ENCODE measurements at regions not wholly inside any gene's neighbourhood (a gene's known extent, or its start where the extent isn't known, plus 50 kb on each side); places are given as distances from the start of the nearest gene placed in this dataset.
A peak's percentile ranks its signal among the peaks of the same experiment; 100 is the strongest.

DNA sequence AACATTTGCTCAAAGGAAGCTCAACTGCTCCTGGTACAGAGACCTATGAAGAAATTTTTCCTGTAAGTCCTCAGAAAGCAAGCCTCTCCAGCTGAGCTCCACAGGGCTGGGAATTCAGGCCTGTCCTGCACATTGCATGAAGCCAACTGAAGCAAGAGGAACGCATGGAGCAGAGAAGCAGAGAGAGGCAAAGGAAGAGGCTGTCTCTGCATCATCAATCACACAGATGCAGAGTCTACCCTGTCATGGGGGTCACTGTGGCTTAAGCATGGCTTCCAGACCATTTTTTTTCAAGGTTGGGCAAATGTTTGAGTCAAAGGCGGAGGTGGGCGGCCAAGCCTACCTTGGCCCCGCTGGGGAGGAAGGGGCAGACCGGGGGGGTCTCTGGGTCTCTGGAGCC, 110.3 kb upstream of the MSX1 start:
- H3K9me3 ChIP-seq, result peaks cover 4% of the 10 kb centered on the region
- intact Hi-C loops (cut with DNase I), result no loop called here

DNA sequence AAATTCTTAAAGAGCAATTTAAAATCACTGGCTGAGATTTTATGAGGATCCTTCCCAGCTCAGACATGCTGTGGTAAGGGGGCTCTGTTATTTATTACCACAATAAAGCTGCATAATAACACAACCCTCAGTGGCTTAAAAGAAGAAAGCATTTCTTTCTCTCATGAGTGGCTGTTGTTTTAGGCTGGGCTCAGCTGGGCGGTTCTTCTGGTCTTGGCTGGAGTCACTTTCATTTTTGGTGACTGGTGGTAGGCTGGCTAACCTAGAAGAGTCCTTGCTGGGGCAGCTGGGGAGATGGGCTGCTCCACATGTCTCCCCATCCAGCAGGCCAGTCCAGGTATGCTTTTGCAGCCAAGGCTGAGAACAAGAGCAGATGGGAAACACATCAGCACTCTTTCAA, 113.0 kb upstream of the MSX1 start:
- intact Hi-C loops (cut with DNase I), result no loop called here
- TF ChIP-seq POLR2AphosphoS5 (IDR thresholded peaks at IDR 0.05; ENCODE audit: insufficient read depth in 1 of 2, low read depth in 1 of 2) (no peak), POLR2A (IDR thresholded peaks at IDR 0.05) (no peak)

More for the DNA sequence above, 110.3 kb upstream of the MSX1 start:
- peaks cover 14% of the 10 kb centered on the region for H3K4me1 ChIP-seq
- H3K27ac ChIP-seq, result no peak overlapping the region
- H3K36me3 ChIP-seq, result no peaks in the 10 kb centered on the region
- DNase-seq (ENCODE audit: extremely low spot score in 2 of 2), result no peak
- no peaks in the 10 kb centered on the region for H3K27me3 ChIP-seq
- H3K4me3 ChIP-seq, result no peak overlapping the region
- no peak for TF ChIP-seq CTCF (IDR thresholded peaks at IDR 0.05)
- no peak for TF ChIP-seq POLR2A (IDR thresholded peaks at IDR 0.05)
- no peak for TF ChIP-seq POLR2AphosphoS5 (IDR thresholded peaks at IDR 0.05; ENCODE audit: insufficient read depth in 1 of 2, low read depth in 1 of 2)

GRCh38 chr4:4740071-4740470, 119.4 kb upstream of the MSX1 start:
- TF ChIP-seq POLR2AphosphoS5 (IDR thresholded peaks at IDR 0.05; ENCODE audit: insufficient read depth in 1 of 2, low read depth in 1 of 2) (no peak), POLR2A (IDR thresholded peaks at IDR 0.05) (no peak), CTCF (IDR thresholded peaks at IDR 0.05) (no peak)
- intact Hi-C loops (cut with DNase I), result no loop called here
- H3K4me3 ChIP-seq, result no peak overlapping the region
- H3K27me3 ChIP-seq, result no peaks in the 10 kb centered on the region
- H3K4me1 ChIP-seq, result peaks cover 8% of the 10 kb centered on the region
- H3K9me3 ChIP-seq, result no peaks in the 10 kb centered on the region
- no peak overlapping the region for H3K27ac ChIP-seq
- H3K36me3 ChIP-seq, result no peaks in the 10 kb centered on the region
- no peak for DNase-seq (ENCODE audit: extremely low spot score in 2 of 2)

More for the DNA sequence above, 113.0 kb upstream of the MSX1 start:
- Histone ChIP-seq H3K27me3 (no peaks in the 10 kb centered on the region), H3K27ac (no peak overlapping the region), H3K4me3 (no peak overlapping the region), H3K4me1 (no peaks in the 10 kb centered on the region), H3K36me3 (no peaks in the 10 kb centered on the region), H3K9me3 (peaks cover 4% of the 10 kb centered on the region)
- no peak for DNase-seq (ENCODE audit: extremely low spot score in 2 of 2)

GRCh38 chr4:4735870-4736269, 123.6 kb upstream of the MSX1 start:
- DNase-seq (ENCODE audit: extremely low spot score in 2 of 2), result no peak
- intact Hi-C loops (cut with DNase I), result no loop called here
- H3K27me3 ChIP-seq, result no peaks in the 10 kb centered on the region
- H3K4me1 ChIP-seq, result peaks cover 10% of the 10 kb centered on the region
- no peak for TF ChIP-seq POLR2A (IDR thresholded peaks at IDR 0.05)
- peak in 1 of 2 donors; percentile 44 for TF ChIP-seq POLR2AphosphoS5 (IDR thresholded peaks at IDR 0.05; ENCODE audit: insufficient read depth in 1 of 2, low read depth in 1 of 2)
- no peaks in the 10 kb centered on the region for H3K36me3 ChIP-seq
- no peaks in the 10 kb centered on the region for H3K9me3 ChIP-seq
- no peak overlapping the region for H3K27ac ChIP-seq
- no peak overlapping the region for H3K4me3 ChIP-seq

DNA sequence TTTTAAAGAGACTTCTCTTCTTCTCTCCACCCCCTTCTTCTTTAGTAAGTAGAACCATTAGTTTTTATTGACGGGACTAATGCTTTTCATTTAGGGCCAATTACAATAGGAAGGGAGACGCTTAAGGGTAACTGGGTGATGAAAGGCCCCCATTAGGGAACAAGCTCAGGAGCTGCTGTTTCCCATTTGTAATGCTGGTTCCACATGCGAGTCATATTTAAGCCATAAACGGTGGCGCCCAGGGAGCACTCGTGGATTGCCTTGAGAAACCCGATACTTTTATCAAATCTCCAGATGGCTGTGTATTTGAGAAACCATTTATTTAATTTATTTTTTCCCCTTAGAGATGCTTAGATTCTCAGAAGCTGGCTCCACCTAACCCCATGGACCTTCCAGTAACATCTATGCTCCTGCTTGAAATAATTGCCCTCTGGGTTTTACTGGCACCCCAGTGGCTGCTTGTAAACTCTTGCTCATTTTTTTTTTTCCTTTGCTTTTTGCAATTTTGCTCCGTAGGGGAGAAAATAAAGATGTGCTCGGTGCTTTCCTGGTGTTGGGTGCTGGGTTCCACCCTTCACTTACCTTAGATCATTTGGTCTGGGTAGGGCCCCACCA, 124.2 kb upstream of the MSX1 start:
- intact Hi-C loops (cut with DNase I), result no loop called here
- Histone ChIP-seq H3K4me1 (peaks cover 10% of the 10 kb centered on the region), H3K36me3 (no peaks in the 10 kb centered on the region), H3K4me3 (no peak overlapping the region), H3K27ac (no peak overlapping the region), H3K9me3 (no peaks in the 10 kb centered on the region), H3K27me3 (no peaks in the 10 kb centered on the region)
- no peak for DNase-seq (ENCODE audit: extremely low spot score in 2 of 2)
- TF ChIP-seq POLR2A (IDR thresholded peaks at IDR 0.05) (no peak), CTCF (IDR thresholded peaks at IDR 0.05) (no peak), POLR2AphosphoS5 (IDR thresholded peaks at IDR 0.05; ENCODE audit: insufficient read depth in 1 of 2, low read depth in 1 of 2) (no peak)

DNA sequence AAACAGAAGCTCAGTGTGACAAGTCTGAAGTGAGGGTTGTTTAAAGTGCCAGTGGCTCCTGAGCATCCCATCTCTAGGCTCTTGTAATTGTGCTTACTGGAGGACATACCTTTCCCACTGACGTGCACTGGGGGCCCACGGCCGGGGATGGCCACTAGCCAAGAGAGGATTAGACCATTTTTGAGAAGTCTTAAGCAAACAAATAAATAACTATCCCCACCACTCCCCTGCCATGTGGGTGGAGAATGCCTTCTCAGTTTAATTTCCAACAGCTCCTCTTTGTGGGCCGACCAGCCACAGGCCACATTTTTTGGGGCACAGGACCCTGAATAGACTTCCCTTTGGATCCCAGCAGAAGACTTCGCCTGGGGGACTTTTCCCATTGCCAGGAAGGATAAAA, 125.0 kb upstream of the MSX1 start:
- H3K36me3 ChIP-seq, result no peaks in the 10 kb centered on the region
- intact Hi-C loops (cut with DNase I), result no loop called here
- no peaks in the 10 kb centered on the region for H3K9me3 ChIP-seq
- no peak overlapping the region for H3K27ac ChIP-seq
- DNase-seq (ENCODE audit: extremely low spot score in 2 of 2), result no peak
- TF ChIP-seq POLR2A (IDR thresholded peaks at IDR 0.05) (no peak), POLR2AphosphoS5 (IDR thresholded peaks at IDR 0.05; ENCODE audit: insufficient read depth in 1 of 2, low read depth in 1 of 2) (no peak), CTCF (IDR thresholded peaks at IDR 0.05) (no peak)
- H3K27me3 ChIP-seq, result no peaks in the 10 kb centered on the region
- H3K4me1 ChIP-seq, result peaks cover 16% of the 10 kb centered on the region
- H3K4me3 ChIP-seq, result no peak overlapping the region

All from vagina (tissue), 2 donors.